ENCODE measurements at regions not wholly inside any gene's neighbourhood (a gene's known extent, or its start where the extent isn't known, plus 50 kb on each side); places are given as distances from the start of the nearest gene placed in this dataset.

GRCh38 chrX:81577028-81577427, 375.1 kb downstream of the SH3BGRL start:
- TF ChIP-seq CTCF (IDR thresholded peaks at IDR 0.05) (no peak), POLR2AphosphoS5 (IDR thresholded peaks at IDR 0.05) (no peak)
